Peyer's patch (tissue), 4 donors: ENCODE measurements at regions not wholly inside any gene's neighbourhood (a gene's known extent, or its start where the extent isn't known, plus 50 kb on each side); places are given as distances from the start of the nearest gene placed in this dataset.

ENCODE experiments used
- POLR2A ChIP-seq, 2 donors: fragments of 450-650 bp; IDR thresholded peaks; one replicate each; pipeline ENCODE4 v1.5.1; 2017; ENCODE audit warnings: antibody characterized with exemption in 2 of 2, mild to moderate bottlenecking in 2 of 2, moderate library complexity in 2 of 2
- TF ChIP-seq, protein P1 (sequence below), 6 experiments: fragments of 450-650 bp in 4 of 6; fragments of 200-600 bp in 2 of 6; sonication (generic) in 1 of 6; IDR thresholded peaks; one replicate each; pipeline ENCODE4 v1.5.1; 2017 to 2019; ENCODE audit warnings: antibody characterized with exemption in 6 of 6, mild to moderate bottlenecking in 3 of 6, moderate library complexity in 1 of 6

DNA sequence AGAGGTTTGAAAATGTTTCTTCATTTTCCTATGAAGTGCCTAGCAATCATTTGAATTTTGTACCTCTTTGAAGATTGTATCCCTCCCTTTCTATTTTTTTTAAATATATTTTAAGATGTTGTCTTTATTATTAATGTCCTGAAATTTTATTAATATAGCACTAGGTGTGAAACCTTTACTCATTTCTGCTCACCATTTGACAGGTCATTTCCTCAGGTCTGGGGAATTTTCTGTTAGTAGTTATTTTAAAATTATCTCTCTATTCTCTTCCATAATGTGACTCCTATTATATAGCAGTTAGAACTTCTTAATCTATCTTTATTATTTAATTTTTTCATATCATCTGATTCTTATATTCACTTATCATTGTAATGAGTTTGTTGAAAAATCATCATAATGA is 1038.6 kb upstream of the SLC39A10 start:
- TF ChIP-seq, protein P1, sequence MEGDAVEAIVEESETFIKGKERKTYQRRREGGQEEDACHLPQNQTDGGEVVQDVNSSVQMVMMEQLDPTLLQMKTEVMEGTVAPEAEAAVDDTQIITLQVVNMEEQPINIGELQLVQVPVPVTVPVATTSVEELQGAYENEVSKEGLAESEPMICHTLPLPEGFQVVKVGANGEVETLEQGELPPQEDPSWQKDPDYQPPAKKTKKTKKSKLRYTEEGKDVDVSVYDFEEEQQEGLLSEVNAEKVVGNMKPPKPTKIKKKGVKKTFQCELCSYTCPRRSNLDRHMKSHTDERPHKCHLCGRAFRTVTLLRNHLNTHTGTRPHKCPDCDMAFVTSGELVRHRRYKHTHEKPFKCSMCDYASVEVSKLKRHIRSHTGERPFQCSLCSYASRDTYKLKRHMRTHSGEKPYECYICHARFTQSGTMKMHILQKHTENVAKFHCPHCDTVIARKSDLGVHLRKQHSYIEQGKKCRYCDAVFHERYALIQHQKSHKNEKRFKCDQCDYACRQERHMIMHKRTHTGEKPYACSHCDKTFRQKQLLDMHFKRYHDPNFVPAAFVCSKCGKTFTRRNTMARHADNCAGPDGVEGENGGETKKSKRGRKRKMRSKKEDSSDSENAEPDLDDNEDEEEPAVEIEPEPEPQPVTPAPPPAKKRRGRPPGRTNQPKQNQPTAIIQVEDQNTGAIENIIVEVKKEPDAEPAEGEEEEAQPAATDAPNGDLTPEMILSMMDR (IDR thresholded peaks at IDR 0.05): no peak
- no peak for TF ChIP-seq POLR2A (IDR thresholded peaks at IDR 0.05)
